Chondrocyte (in vitro differentiated cells): ENCODE measurements at regions not wholly inside any gene's neighbourhood (a gene's known extent, or its start where the extent isn't known, plus 50 kb on each side); places are given as distances from the start of the nearest gene placed in this dataset.

Experiments used
- DNase-seq: peaks from one replicate; pipeline ENCODE4 v3.0.0; 2021; ENCODE audit warnings: mixed read lengths, low spot score
- H3K27ac Mint-ChIP-seq: one replicate; pipeline ENCODE4 v1.8.0; 2021; ENCODE audit warnings: mild to moderate bottlenecking, moderate library complexity, mixed read lengths; ENCODE audit not compliant: unreplicated experiment
- H3K27me3 Mint-ChIP-seq: 2 replicates; pipeline ENCODE4 v1.8.0; 2021; ENCODE audit warnings: low read depth, mixed read lengths
- H3K36me3 Mint-ChIP-seq: 2 replicates; pipeline ENCODE4 v1.8.0; 2021; ENCODE audit warnings: low read depth, mixed read lengths
- H3K4me1 Mint-ChIP-seq: 2 replicates; pipeline ENCODE4 v1.8.0; 2021; ENCODE audit warnings: low read depth, mild to moderate bottlenecking, mixed read lengths
- H3K4me3 Mint-ChIP-seq: one replicate; pipeline ENCODE4 v1.8.0; 2021; ENCODE audit warnings: mild to moderate bottlenecking, moderate library complexity, mixed read lengths; ENCODE audit not compliant: unreplicated experiment
- H3K9me3 Mint-ChIP-seq: 2 replicates; pipeline ENCODE4 v1.8.0; 2021; ENCODE audit warnings: low read depth, mixed read lengths
- CTCF ChIP-seq: fragments of 200-600 bp; sonication (generic); IDR thresholded peaks from 2 replicates; pipeline ENCODE4 v1.5.0; 2021; ENCODE audit warnings: antibody characterized with exemption, mild to moderate bottlenecking, moderate library complexity

DNA sequence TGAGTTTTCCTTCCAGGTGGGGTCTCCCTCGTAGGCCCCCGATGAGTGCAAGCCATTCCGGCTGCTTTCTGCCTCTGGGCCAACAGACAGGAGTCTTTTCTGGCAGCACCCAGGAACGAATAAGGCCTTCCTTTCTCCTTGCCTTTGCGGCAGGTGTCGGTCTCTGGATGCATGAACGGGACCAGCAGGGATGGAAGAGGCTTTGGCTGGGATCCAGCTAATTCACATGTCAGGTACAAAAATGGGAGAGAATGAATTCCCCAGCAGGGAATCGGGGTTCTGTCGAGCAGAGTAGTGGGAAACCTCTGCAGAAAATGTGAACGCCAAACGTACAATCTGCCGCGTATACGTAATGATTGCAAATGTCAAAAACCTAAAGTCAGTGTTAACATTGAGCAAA is 146.1 kb upstream of the TBL1X start:
- Mint-ChIP-seq H3K4me3 (no peak overlapping the region), H3K27ac (no peak overlapping the region), H3K4me1 (peaks cover 5% of the 10 kb centered on the region), H3K36me3 (no peaks in the 10 kb centered on the region), H3K9me3 (peaks cover 7% of the 10 kb centered on the region), H3K27me3 (no peaks in the 10 kb centered on the region)
- TF ChIP-seq CTCF = no peak
- no peak for DNase-seq

DNA sequence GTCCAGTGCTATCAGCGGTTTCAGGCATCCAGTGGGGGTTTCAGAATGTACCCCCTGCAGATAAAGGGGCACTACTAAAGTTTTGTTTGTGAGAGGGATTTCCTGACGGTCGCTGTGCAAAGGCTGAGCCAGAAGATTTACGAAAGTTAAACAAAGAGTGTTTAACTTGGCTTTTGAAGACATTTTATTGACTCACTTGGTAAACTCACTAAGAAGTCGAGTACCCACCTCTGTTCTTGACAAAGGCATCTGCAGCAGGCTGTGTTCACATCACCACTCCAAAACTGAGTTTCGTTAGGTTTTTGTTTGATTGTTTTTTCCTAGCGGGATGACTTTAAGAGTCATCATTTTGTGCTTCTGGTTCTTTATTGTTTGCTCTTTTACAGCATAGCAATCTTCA is 143.9 kb upstream of the TBL1X start:
- Mint-ChIP-seq H3K36me3 (no peaks in the 10 kb centered on the region), H3K9me3 (peaks cover 6% of the 10 kb centered on the region), H3K27me3 (no peaks in the 10 kb centered on the region), H3K4me3 (no peak overlapping the region), H3K4me1 (peaks cover 5% of the 10 kb centered on the region), H3K27ac (no peak overlapping the region)
- no peak for DNase-seq
- TF ChIP-seq CTCF = no peak

DNA sequence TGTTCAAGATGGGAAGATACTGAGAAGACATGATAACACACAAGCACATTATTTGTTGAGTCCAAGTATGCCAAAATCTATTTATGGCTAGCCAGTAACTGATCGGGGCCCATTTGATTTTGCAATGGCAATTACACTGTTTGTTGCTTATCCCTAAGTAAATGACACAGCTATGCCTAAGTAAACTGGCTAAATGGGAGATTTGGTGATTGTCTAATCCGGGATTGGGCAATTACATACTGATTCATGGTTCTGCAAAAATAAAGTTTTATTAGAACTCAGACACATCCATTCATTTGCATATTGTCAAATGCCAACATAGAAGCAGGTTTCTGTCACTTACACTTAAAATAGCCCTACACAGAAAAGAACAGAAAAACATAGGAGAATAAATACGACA is 140.2 kb upstream of the TBL1X start:
- peaks cover 7% of the 10 kb centered on the region for H3K4me1 Mint-ChIP-seq
- no peaks in the 10 kb centered on the region for H3K36me3 Mint-ChIP-seq
- no peak overlapping the region for H3K27ac Mint-ChIP-seq
- TF ChIP-seq CTCF = no peak
- H3K4me3 Mint-ChIP-seq = no peak overlapping the region
- H3K27me3 Mint-ChIP-seq = no peaks in the 10 kb centered on the region
- DNase-seq = no peak
- H3K9me3 Mint-ChIP-seq = peaks cover 25% of the 10 kb centered on the region

GRCh38 chrX:9326369-9326768 is 138.5 kb upstream of the TBL1X start:
- Mint-ChIP-seq H3K9me3 (peaks cover 24% of the 10 kb centered on the region), H3K4me3 (no peak overlapping the region), H3K27ac (no peak overlapping the region), H3K4me1 (peaks cover 2% of the 10 kb centered on the region), H3K36me3 (no peaks in the 10 kb centered on the region), H3K27me3 (no peaks in the 10 kb centered on the region)
- no peak for DNase-seq
- TF ChIP-seq CTCF = no peak

DNA sequence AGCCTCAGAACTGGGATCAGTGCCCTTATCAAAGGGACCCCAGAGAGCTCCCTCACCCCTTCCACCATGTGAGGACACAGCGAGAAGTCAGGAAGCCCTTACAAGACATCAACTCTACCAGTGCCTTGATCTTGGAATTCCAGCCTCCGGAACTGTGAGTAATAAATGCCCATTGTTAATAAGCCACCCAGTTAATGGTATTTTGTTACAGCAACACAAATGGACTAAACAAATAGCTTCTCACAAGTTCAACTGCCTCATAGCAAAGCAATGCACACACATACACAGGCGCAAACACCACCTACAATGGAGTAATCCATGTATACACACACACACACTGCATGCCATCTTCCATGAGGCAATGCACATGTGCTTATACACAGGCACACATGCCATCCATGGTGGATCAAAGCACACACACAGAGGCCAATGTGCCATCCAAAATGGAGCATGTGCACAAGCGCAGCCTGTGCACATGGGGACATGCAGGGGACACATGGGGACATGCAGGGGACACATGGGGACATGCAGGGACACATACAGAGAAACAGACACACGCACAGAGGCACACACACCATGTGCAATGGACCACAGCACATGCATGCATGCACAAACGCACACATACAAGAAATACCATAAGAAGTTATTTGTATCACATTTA is 137.6 kb upstream of the TBL1X start:
- no peaks in the 10 kb centered on the region for H3K27me3 Mint-ChIP-seq
- no peak overlapping the region for H3K4me3 Mint-ChIP-seq
- no peak for DNase-seq
- no peak overlapping the region for H3K27ac Mint-ChIP-seq
- H3K9me3 Mint-ChIP-seq = peaks cover 24% of the 10 kb centered on the region
- no peaks in the 10 kb centered on the region for H3K36me3 Mint-ChIP-seq
- H3K4me1 Mint-ChIP-seq = peaks cover 2% of the 10 kb centered on the region
- no peak for TF ChIP-seq CTCF
